ENCODE measurements at regions not wholly inside any gene's neighbourhood (a gene's known extent, or its start where the extent isn't known, plus 50 kb on each side); places are given as distances from the start of the nearest gene placed in this dataset.
"Not testable (repeated sequence)": the region's sequence is repeated elsewhere in the genome, so short reads cannot be mapped to it uniquely, and the experiment has no call there.

GRCh38 chr7:149995369-149996026 is 121.7 kb downstream of the ATP6V0E2 start:
- DNase-seq (ENCODE audit: low spot score), result not testable (repeated sequence)

DNA sequence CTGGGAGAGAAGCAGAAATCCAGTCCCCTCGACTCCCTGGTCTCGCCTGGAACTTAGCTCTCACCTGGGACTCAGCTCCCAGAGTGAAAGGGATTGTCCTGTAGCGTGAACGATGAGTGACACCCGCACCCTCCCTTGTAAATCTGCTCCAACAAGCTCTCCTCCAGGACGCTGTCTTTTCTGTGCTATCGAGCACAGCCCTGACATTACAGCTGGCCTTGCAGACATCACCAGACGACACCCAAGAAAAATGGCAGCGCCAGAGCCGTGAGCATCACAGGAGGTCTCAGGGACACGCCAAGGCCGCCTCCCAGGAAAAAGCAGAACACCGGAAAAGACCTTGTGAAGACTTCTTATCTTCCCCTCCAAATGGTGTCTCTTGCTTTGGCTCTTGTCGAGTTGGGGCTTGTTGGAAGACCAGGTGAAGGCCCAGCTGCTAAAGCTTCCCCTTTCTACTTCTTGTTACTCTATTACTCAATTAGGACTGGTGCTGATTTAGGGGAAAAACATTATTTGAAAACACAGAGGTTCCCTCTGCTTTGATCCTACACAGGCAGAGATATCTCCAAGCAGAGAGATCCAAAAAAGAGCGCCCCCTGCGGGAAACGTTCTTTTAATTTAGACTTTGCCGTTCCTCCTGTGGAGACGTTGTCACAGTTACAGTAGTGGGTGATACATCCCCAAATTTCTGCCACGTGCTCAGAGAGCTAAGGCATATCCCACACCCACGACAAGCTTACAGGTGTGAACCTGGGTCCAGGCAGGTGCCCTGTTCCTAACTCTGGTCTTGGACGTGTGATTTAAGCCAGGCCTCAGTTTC is 127.2 kb downstream of the ATP6V0E2 start:
- not testable (repeated sequence) for DNase-seq (ENCODE audit: low spot score)

GRCh38 chr7:150003304-150003810 is 129.6 kb downstream of the ATP6V0E2 start:
- DNase-seq (ENCODE audit: low spot score), result no peak

DNA sequence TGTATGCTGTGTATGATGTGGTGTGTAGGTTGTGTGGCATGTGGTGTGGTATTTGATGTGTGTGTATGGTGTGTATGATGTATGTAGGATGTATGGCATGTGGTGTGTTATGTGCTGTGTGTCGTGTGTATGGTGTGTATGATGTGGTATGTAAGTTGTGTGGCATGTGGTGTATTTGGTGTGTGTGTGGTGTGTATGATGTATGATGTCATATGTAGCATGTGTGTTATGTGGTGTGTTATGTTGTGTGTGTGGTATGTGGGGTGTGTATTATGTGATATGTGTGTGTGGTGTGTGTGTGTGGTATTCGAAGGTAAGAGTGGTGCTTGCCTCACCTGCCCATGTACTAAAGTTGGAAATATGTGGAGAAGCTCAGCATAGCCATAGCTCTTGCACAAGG is 130.2 kb downstream of the ATP6V0E2 start:
- DNase-seq (ENCODE audit: low spot score), result not testable (repeated sequence)

GRCh38 chr7:150004843-150005242 is 131.1 kb downstream of the ATP6V0E2 start:
- not testable (repeated sequence) for DNase-seq (ENCODE audit: low spot score)

DNA sequence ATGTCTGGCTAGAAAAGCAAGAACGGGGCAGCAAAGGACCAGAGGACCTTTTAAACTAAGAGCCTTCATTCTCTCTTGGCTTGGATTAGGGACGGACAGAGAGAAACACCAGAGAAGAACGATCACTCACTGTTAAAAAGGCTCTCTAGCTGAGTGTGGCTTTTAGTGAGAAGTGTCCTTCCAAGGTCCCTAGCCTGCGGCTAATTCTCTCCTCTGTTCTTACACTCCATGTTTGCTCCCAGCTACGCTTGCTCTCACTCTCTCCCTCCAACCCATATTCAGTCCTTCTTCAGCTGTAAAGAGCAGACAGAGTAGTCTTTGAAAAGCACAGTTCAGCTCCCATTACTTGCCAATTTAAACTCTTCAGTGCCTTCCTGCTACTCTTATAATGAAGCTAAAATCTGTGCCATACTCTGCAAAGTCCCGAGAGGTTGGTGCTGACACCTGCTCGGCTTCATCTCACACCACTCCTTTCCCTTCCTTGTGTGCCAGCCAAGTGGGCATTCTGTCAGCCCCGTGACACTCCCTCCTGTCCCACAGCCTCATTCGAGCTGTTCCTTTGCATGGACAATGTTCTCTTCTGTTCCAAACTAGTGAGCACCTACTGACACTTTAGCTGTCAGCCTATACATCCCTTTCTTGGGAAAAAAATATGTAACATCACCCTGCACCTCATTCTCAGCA is 136.0 kb downstream of the ATP6V0E2 start:
- not testable (repeated sequence) for DNase-seq (ENCODE audit: low spot score)

- not testable (repeated sequence) for DNase-seq (ENCODE audit: low spot score)
Observed at GRCh38 chr7:150016651-150017189, 143.0 kb downstream of the ATP6V0E2 start.

- DNase-seq (ENCODE audit: low spot score), result not testable (repeated sequence)
Observed at GRCh38 chr7:150020210-150020609, 146.4 kb downstream of the ATP6V0E2 start.

DNA sequence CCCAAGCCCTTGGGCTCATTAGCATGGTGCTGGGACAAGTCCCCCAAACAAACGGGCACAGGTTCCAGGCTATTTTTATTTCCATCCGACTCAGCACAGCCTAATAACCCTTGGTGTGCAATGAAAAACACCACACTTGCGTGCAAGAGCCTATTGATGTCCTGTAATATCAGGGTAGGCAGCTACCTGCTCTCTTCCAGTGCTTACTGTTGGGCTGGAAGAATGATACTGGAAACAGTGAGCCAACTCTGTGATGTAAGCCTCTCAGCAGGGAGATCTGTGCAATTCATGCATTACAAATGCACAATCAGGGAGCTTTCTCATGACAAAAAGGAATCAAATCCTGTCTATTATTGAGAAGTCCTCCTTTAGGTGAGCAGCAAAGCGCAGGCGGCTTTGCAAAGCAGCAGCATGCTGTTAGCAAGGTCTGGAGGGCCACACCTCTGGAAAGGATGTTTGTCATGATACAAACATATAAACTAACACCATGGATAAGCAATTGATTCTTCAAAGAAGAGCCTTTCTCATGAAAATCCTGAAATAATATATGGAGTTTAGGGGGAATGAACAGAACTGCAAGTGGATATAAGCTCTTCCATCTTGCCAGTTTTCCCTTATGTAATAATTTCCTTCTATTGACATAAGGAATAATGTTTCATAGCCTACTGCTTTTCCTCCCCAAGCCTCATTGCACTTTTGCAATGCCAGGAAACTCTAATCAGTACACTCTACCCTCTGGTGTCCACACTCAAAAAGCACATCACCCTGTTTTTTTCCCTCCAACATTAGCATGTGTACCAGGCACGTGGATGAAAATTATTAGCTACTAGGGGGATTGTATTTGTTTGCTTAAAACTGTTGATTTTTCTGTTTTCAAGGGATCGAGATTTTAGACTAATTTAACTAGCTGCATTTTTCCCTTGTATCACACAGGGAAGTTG is 151.1 kb downstream of the ATP6V0E2 start:
- not testable (repeated sequence) for DNase-seq (ENCODE audit: low spot score)

DNA sequence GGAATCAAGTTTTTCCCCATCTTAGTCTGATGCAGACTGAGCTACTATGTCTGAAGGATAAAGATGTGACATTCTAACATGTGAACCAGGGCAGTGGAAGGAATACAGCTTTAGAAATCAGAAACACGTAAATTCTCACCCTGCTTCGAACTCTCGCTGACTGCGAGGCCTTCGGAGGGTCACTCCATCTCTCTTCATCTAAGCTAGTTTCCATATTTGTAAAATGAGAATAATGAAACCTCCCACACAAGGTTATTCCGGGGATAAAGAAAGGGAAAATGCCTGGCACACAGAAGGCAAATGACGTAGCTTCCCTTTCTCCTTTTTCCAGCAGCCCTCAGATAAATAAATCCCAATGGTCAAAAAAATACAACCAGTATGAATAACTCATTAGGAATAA is 152.0 kb downstream of the ATP6V0E2 start:
- DNase-seq (ENCODE audit: low spot score), result not testable (repeated sequence)

DNA sequence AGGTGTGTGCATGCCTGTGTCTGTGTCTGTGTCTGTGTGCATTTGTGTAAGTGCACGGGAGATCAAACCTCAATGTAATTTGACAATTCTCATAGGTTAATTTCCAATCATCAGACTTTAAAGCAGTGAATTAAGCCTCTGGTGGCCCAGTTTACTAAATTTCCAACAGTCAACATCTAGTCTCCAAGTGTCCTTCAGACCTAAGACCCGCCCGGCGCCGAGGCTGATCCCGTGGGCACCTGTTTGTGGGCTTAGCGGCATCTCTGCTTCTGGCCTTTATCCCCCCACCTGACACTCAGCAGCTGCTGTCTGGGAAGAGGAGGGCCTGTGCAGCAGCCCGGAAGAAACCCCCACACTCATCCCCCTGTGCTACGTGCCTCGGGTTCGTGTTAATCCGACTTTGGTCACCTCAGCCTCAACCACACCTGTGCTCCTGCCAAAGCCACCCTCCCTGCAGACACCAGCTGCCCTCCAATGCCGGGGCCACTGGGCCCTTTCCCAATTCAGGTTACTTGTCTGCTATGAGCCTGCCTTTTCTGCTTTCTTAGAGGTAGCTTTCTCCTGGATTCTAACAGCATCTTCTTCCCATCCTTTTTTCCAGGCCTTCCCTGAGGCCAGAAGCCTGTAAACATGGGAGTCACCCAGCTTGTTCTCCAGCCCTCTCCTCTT is 154.7 kb downstream of the ATP6V0E2 start:
- DNase-seq (ENCODE audit: low spot score), result not testable (repeated sequence)

GRCh38 chr7:150029013-150029389 is 155.2 kb downstream of the ATP6V0E2 start:
- DNase-seq (ENCODE audit: low spot score), result not testable (repeated sequence)

GRCh38 chr7:150031733-150032132 is 158.0 kb downstream of the ATP6V0E2 start:
- not testable (repeated sequence) for DNase-seq (ENCODE audit: low spot score)

DNA sequence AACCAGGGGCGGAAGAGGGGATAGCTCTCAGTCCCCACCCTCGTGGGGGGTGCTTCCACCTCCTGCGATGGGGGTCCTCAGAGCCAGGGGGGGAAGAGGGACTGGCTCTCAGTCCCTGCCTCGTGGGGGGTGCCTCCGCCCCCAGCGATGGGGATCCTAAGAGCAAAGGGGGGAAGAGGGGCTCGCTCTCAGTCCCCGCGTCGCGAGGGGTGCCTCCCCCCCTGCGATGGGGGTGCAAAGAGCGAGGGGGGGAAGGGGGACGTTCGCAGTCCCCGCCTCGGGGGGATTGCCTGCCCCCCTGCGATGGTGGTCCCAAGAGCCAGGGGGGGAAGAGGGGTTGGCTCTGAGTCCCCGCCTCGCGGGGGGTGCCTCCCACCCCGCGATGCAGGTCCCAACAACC is 159.9 kb downstream of the ATP6V0E2 start:
- not testable (repeated sequence) for DNase-seq (ENCODE audit: low spot score)

DNA sequence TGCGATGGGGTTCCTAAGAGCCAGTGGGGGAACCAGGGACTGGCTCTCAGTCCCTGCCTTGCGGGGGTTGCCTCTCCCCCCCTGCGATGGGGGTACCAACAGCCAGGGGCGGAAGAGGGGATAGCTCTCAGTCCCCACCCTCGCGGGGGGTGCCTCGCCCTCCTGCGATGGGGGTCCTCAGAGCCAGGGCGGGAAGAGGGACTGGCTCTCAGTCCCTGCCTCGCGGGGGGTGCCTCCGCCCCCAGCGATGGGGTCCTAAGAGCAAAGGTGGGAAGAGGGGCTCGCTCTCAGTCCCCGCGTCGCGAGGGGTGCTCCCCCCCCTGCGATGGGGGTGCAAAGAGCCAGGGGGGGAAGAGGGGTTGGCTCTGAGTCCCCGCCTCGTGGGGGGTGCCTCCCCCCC is 162.0 kb downstream of the ATP6V0E2 start:
- not testable (repeated sequence) for DNase-seq (ENCODE audit: low spot score)

DNA sequence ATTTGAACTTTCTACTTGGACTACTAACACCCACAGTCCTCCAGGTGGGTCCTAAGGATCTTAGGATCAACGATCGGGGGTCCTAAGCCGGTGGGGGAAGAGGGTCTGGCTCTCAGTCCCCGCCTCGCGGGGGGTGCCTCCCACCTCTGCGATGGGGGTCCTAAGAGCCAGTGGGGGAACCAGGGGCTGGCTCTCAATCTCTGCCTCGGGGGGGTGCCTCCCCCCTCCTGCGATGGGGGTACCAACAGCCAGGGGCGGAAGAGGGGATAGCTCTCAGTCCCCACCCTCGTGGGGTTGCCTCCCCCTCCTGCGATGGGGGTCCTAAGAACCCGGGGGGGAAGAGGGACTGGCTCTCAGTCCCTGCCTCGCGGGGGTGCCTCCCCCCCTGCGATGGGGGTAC is 165.3 kb downstream of the ATP6V0E2 start:
- not testable (repeated sequence) for DNase-seq (ENCODE audit: low spot score)

- DNase-seq (ENCODE audit: low spot score), result not testable (repeated sequence)
Observed at GRCh38 chr7:150042281-150042680, 168.5 kb downstream of the ATP6V0E2 start.

DNA sequence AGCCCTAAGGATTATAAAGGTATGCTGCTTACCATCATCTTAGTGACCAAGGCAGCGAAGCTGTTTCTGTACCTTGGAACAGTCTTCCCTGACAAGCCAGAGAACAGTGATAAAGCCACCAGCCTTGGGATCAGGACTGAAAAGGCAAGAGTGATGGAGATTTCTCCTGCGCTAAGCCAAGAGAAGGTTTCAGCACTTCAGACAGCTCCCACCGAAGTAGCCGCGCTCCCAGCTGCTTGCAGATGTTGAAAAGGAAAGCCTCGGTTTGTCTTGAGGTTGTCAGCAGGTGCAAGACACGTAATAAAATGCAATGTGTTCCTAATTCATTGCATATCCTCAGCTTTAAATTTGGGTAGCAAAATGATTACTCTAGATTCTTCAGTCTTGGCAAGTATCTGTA is 171.0 kb downstream of the ATP6V0E2 start:
- not testable (repeated sequence) for DNase-seq (ENCODE audit: low spot score)

DNA sequence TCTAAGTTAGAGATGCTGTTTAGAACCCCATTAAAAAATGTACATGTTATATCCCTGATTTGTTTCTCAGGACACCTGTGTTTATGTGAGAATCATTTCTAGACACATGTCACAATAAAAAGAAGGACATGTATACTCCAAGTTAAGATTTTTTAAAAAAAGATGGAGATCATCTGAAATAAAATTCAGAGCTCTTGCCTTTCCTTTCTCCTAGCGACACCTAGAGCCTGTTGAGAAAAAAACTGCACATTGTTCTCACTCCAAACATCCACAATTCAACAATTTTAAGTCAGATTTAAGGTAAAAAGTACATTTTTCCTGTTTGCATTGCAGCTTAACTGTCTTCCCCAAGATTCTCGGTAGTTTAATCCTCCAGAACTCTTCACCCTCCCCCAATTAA is 171.8 kb downstream of the ATP6V0E2 start:
- DNase-seq (ENCODE audit: low spot score), result not testable (repeated sequence)
